IPS-18a (cell line): ENCODE measurements at regions not wholly inside any gene's neighbourhood (a gene's known extent, or its start where the extent isn't known, plus 50 kb on each side); places are given as distances from the start of the nearest gene placed in this dataset.
A peak's percentile ranks its signal among the peaks of the same experiment; 100 is the strongest.
"Not testable (repeated sequence)": the region's sequence is repeated elsewhere in the genome, so short reads cannot be mapped to it uniquely, and the experiment has no call there.

Experiments used
- H3K27ac ChIP-seq: one replicate; pipeline ENCODE4 v1.5.1; 2013; ENCODE audit warnings: low read length
- H3K27me3 ChIP-seq: one replicate; pipeline ENCODE4 v1.6.1; 2013; ENCODE audit warnings: mild to moderate bottlenecking, low read length; ENCODE audit not compliant: control insufficient read depth, insufficient read depth
- H3K36me3 ChIP-seq: one replicate; pipeline ENCODE4 v1.6.1; 2013; ENCODE audit warnings: low read depth, low read length; ENCODE audit not compliant: control insufficient read depth
- H3K4me1 ChIP-seq: one replicate; pipeline ENCODE4 v1.6.1; 2013; ENCODE audit warnings: low read depth, low read length; ENCODE audit not compliant: control insufficient read depth
- H3K4me3 ChIP-seq: one replicate; pipeline ENCODE4 v1.5.1; 2013; ENCODE audit warnings: low read length
- H3K9ac ChIP-seq: one replicate; pipeline ENCODE4 v1.6.1; 2013; ENCODE audit warnings: mild to moderate bottlenecking, low read length, moderate library complexity
- H3K9me3 ChIP-seq: one replicate; pipeline ENCODE4 v1.6.1; 2013; ENCODE audit warnings: low read depth, low read length; ENCODE audit not compliant: control insufficient read depth

- H3K27me3 ChIP-seq, H3K4me1 ChIP-seq: not testable (repeated sequence)
- H3K4me3 ChIP-seq = peak overlapping the region; percentile 30
Measured at GRCh38 chr12:31162896-31163560, 89.4 kb downstream of the DDX11 start.

DNA sequence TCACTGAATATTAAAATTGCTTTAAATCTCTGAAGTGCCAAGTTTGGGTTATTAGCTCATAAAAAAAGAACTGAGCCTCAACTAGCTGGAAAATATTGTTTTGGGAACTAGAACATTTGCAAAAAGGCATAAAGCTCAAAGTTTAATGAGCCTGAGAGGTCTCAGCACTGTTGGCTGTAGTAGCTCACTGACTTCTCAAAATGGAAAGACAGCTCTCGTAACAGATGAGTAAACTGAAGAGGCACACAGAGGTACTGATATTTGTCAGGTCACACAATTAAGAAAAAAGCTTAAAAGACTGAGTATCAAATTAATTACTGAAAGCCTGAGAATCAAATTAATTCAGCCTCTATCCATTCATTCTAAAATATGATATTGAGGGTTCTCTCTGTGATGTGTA, 100.6 kb downstream of the DDX11 start:
- H3K27me3 ChIP-seq, H3K36me3 ChIP-seq, H3K9ac ChIP-seq, H3K9me3 ChIP-seq, H3K4me1 ChIP-seq, H3K27ac ChIP-seq, H3K4me3 ChIP-seq: not testable (repeated sequence)

More at GRCh38 chr12:31162896-31163560, 89.4 kb downstream of the DDX11 start:
- not testable (repeated sequence) for H3K36me3 ChIP-seq, H3K27ac ChIP-seq, H3K9ac ChIP-seq, H3K9me3 ChIP-seq

DNA sequence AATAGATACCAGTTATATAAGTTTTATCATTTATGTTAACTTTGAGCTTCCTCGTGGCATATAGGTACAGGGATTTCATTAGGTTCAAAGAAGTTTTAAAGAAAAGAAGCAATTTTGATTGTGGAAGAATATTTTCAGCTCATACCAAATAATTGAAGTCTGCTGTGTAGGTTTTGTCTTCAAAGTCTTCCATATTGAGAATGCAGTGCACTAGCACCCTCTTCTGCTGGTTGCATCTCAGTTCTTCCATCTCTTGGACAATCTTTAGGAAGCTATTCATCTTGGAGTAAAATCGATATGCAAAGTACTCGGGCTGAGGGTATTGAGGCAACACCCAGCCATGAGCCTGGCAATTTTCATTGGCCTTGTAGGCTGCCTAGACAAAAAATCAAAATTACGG, 103.9 kb downstream of the DDX11 start:
- H3K36me3 ChIP-seq, H3K27ac ChIP-seq, H3K27me3 ChIP-seq, H3K9me3 ChIP-seq, H3K9ac ChIP-seq, H3K4me1 ChIP-seq, H3K4me3 ChIP-seq: not testable (repeated sequence)

- not testable (repeated sequence) for H3K4me3 ChIP-seq, H3K27ac ChIP-seq, H3K4me1 ChIP-seq, H3K36me3 ChIP-seq, H3K9me3 ChIP-seq, H3K27me3 ChIP-seq, H3K9ac ChIP-seq
Measured at GRCh38 chr12:31178875-31179274, 105.2 kb downstream of the DDX11 start.

- H3K27me3 ChIP-seq, H3K4me1 ChIP-seq, H3K27ac ChIP-seq, H3K9ac ChIP-seq, H3K36me3 ChIP-seq, H3K4me3 ChIP-seq, H3K9me3 ChIP-seq: not testable (repeated sequence)
Measured at GRCh38 chr12:31179627-31180237, 106.1 kb downstream of the DDX11 start.

DNA sequence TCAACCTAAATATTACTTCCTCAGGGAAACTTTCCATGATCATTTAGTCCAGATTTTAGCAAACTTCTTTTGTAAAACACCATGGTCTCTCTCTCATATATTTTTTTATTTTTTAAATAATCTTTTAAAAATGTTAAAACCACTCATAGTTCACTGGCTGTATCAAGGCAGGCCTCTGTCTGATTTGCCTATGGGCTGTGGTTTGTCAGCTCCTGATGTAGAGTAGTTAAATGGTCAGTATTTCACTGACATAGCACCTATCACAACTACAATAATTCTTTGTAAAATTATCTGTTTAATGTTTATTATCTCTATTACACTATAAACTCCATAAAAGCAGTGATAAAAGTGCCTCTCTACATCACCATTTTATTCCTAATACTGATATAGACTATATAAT, 108.9 kb downstream of the DDX11 start:
- not testable (repeated sequence) for H3K27ac ChIP-seq, H3K9ac ChIP-seq, H3K9me3 ChIP-seq, H3K4me3 ChIP-seq, H3K27me3 ChIP-seq, H3K36me3 ChIP-seq, H3K4me1 ChIP-seq

DNA sequence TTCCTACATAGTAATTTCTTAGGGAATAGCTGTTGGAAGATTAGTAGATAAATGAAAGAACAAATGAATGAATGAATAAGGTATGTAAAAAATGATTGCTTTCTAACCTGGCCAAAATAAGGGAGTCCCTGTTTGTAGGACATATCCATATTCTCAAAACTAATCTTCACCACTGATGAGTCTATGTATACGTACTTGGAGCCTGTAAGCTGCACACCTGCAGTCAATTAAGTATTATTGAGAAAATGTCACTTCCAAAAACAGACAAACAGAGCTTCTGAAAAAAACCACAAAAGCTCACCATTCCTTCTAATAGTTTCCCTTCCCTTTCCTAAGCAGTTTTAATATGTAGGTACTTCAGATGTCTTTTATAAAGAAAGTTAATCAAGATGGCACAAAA, 109.4 kb downstream of the DDX11 start:
- not testable (repeated sequence) for H3K27ac ChIP-seq, H3K4me1 ChIP-seq, H3K27me3 ChIP-seq, H3K36me3 ChIP-seq, H3K4me3 ChIP-seq, H3K9me3 ChIP-seq, H3K9ac ChIP-seq

- H3K9me3 ChIP-seq, H3K36me3 ChIP-seq, H3K9ac ChIP-seq, H3K27me3 ChIP-seq, H3K4me1 ChIP-seq, H3K4me3 ChIP-seq, H3K27ac ChIP-seq: not testable (repeated sequence)
Measured at GRCh38 chr12:31183899-31184298, 110.2 kb downstream of the DDX11 start.

DNA sequence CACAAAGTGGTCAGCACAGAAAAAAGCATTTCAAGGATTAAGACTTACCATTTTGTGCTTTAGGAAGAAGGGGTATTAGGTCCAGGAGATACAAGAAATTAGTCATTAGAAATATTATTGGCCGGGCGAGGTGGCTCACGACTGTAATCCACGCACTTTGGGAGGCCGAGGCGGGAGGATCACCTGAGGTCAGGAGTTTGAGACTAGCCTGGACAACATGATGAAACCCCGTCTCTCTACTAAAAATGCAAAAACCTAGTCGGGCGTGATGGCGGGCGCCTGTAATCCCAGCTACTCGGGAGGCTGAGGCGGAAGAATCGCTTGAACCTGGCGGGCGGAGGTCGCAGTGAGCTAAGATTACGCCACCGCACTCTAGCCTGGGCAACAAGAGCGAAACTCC, 111.0 kb downstream of the DDX11 start:
- H3K4me3 ChIP-seq, H3K27me3 ChIP-seq, H3K36me3 ChIP-seq, H3K4me1 ChIP-seq, H3K9me3 ChIP-seq, H3K27ac ChIP-seq, H3K9ac ChIP-seq: not testable (repeated sequence)

GRCh38 chr12:31192689-31193088, 119.0 kb downstream of the DDX11 start:
- H3K36me3 ChIP-seq, H3K9me3 ChIP-seq, H3K4me3 ChIP-seq, H3K27ac ChIP-seq, H3K27me3 ChIP-seq, H3K9ac ChIP-seq, H3K4me1 ChIP-seq: not testable (repeated sequence)

DNA sequence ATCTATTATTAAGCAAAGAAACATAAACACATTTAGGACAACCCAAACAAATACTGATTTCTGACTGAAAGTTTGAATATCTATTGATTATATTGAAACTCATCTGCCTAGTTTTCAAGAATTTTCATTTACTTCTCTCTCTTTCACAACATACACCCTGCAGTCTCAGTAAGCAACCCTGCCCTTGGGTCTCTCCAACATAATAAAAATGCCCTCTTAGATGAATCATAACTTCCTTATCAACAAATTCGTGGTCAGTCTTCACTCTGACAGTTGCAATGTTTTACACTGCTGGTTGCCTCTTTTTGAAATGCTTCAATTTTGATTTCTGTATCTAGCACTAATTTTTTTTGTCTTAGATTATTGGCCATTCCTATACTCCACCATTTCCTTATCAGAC, 122.0 kb downstream of the DDX11 start:
- not testable (repeated sequence) for H3K27me3 ChIP-seq, H3K27ac ChIP-seq, H3K36me3 ChIP-seq, H3K9me3 ChIP-seq, H3K4me3 ChIP-seq, H3K4me1 ChIP-seq, H3K9ac ChIP-seq

- H3K9me3 ChIP-seq, H3K4me1 ChIP-seq, H3K4me3 ChIP-seq: not testable (repeated sequence)
Measured at GRCh38 chr12:31199476-31199875, 125.8 kb downstream of the DDX11 start.

More at GRCh38 chr12:31199476-31199875, 125.8 kb downstream of the DDX11 start:
- H3K36me3 ChIP-seq, H3K9ac ChIP-seq, H3K27ac ChIP-seq, H3K27me3 ChIP-seq: not testable (repeated sequence)
